ENCODE measurements at regions not wholly inside any gene's neighbourhood (a gene's known extent, or its start where the extent isn't known, plus 50 kb on each side); places are given as distances from the start of the nearest gene placed in this dataset.

DNA sequence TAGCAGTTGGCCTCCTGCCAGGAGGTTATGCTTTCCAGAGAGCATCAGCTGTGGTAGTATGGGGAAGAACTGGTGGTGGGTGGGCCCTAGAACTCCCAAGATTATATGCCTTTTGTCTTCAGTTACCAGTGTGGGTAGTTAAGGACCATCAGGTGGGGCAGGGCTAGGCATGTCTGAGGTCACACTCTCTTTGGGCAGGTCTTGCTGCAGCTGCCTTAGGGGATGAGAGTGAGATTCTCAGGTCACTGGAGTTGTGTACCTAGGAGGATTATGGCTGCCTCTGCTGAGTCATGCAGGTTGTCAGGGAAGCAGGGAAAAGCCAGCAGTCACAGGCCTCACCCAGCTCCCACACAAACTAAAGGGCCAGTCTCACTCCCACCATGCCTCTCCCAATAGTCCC is 172.9 kb upstream of the GYPA start:
- TF ChIP-seq CTCF (conservative IDR thresholded peaks at IDR 0.05): no peak
- TF ChIP-seq EZH2 (IDR thresholded peaks at IDR 0.05; ENCODE audit: low read depth): no peak
